ENCODE measurements at regions not wholly inside any gene's neighbourhood (a gene's known extent, or its start where the extent isn't known, plus 50 kb on each side); places are given as distances from the start of the nearest gene placed in this dataset.

- no peak overlapping the region for H3K4me3 ChIP-seq (ENCODE audit: low read depth, low read length)
- no peaks in the 10 kb centered on the region; the same call in 1 of the 2 replicates for H3K36me3 ChIP-seq
- H3K27me3 ChIP-seq, result no peaks in the 10 kb centered on the region
- no peak for DNase-seq
- peaks cover 10% of the 10 kb centered on the region for H3K4me1 ChIP-seq
- H3K9me3 ChIP-seq, result no peaks in the 10 kb centered on the region
- no peak for TF ChIP-seq CTCF (IDR thresholded peaks at IDR 0.05; ENCODE audit: low read depth, low read length)
Measured at GRCh38 chr6:56744528-56744927, 101.8 kb upstream of the DST start.

- Histone ChIP-seq H3K4me3 (ENCODE audit: low read depth, low read length) (no peak overlapping the region), H3K27me3 (no peaks in the 10 kb centered on the region), H3K36me3 (no peaks in the 10 kb centered on the region; the same call in 1 of the 2 replicates), H3K9me3 (no peaks in the 10 kb centered on the region), H3K4me1 (peaks cover 10% of the 10 kb centered on the region)
- DNase-seq, result no peak
- no peak for TF ChIP-seq CTCF (IDR thresholded peaks at IDR 0.05; ENCODE audit: low read depth, low read length)
Measured at GRCh38 chr6:56742122-56742791, 99.6 kb upstream of the DST start.

- H3K9me3 ChIP-seq, result no peaks in the 10 kb centered on the region
- no peak overlapping the region for H3K4me3 ChIP-seq (ENCODE audit: low read depth, low read length)
- no peaks in the 10 kb centered on the region; the same call in 1 of the 2 replicates for H3K36me3 ChIP-seq
- TF ChIP-seq CTCF (IDR thresholded peaks at IDR 0.05; ENCODE audit: low read depth, low read length), result no peak
- H3K27me3 ChIP-seq, result no peaks in the 10 kb centered on the region
- no peak for DNase-seq
- H3K4me1 ChIP-seq, result peaks cover 3% of the 10 kb centered on the region; the same call in 1 of the 2 replicates
Measured at GRCh38 chr6:56741472-56741871, 98.8 kb upstream of the DST start.

GRCh38 chr6:56739836-56740815, 97.4 kb upstream of the DST start:
- no peak for TF ChIP-seq CTCF (IDR thresholded peaks at IDR 0.05; ENCODE audit: low read depth, low read length)
- no peaks in the 10 kb centered on the region for H3K27me3 ChIP-seq
- no peak overlapping the region for H3K4me3 ChIP-seq (ENCODE audit: low read depth, low read length)
- peaks cover 3% of the 10 kb centered on the region; the same call in 1 of the 2 replicates for H3K4me1 ChIP-seq
- DNase-seq, result no peak
- no peaks in the 10 kb centered on the region for H3K9me3 ChIP-seq
- H3K36me3 ChIP-seq, result no peaks in the 10 kb centered on the region; the same call in 1 of the 2 replicates

- no peaks in the 10 kb centered on the region for H3K4me1 ChIP-seq
- no peak for TF ChIP-seq CTCF (IDR thresholded peaks at IDR 0.05; ENCODE audit: low read depth, low read length)
- no peaks in the 10 kb centered on the region for H3K27me3 ChIP-seq
- H3K4me3 ChIP-seq (ENCODE audit: low read depth, low read length), result no peak overlapping the region
- H3K9me3 ChIP-seq, result no peaks in the 10 kb centered on the region
- H3K36me3 ChIP-seq, result no peaks in the 10 kb centered on the region; the same call in 1 of the 2 replicates
- DNase-seq, result no peak
Measured at GRCh38 chr6:56736804-56737203, 94.1 kb upstream of the DST start.
